Colonic mucosa (tissue), 4 donors: ENCODE measurements at regions not wholly inside any gene's neighbourhood (a gene's known extent, or its start where the extent isn't known, plus 50 kb on each side); places are given as distances from the start of the nearest gene placed in this dataset.

Source experiments
- DNase-seq: peaks from one replicate; pipeline ENCODE4 v3.0.0-alpha.2; 2020
- H3K27ac ChIP-seq: fragments of 200-600 bp; one replicate; pipeline ENCODE4 v1.8.0; 2021
- H3K27me3 ChIP-seq: fragments of 200-600 bp; one replicate; pipeline ENCODE4 v1.8.0; 2021
- H3K36me3 ChIP-seq: fragments of 200-600 bp; one replicate; pipeline ENCODE4 v1.8.0; 2021
- H3K4me1 ChIP-seq: fragments of 200-600 bp; one replicate; pipeline ENCODE4 v1.8.0; 2021; ENCODE audit warnings: mild to moderate bottlenecking
- H3K4me3 ChIP-seq: fragments of 200-600 bp; one replicate; pipeline ENCODE4 v1.8.0; 2021
- H3K9ac ChIP-seq, 2 donors: one replicate each; pipeline ENCODE4 v1.7.0; 2013; ENCODE audit warnings: control low read depth in 2 of 2, low read depth in 2 of 2, low read length in 2 of 2
- H3K9me3 ChIP-seq: fragments of 200-600 bp; one replicate; pipeline ENCODE4 v1.8.0; 2021
- intact Hi-C: fragments of 100-400 bp; cut with DNase I; formaldehyde crosslinking; loops from one replicate; pipeline ENCODE4 v1.14.1; 2022
- TF ChIP-seq, protein P1 (sequence below): fragments of 200-600 bp; IDR thresholded peaks from one replicate; pipeline ENCODE4 v1.8.0; 2022; ENCODE audit warnings: antibody characterized with exemption, mild to moderate bottlenecking
- donor health status: healthy.
- donor health status: DM: no; HTN: no; CAD: no.
- donor health status: DM: no; HTN: no; CAD: no.

DNA sequence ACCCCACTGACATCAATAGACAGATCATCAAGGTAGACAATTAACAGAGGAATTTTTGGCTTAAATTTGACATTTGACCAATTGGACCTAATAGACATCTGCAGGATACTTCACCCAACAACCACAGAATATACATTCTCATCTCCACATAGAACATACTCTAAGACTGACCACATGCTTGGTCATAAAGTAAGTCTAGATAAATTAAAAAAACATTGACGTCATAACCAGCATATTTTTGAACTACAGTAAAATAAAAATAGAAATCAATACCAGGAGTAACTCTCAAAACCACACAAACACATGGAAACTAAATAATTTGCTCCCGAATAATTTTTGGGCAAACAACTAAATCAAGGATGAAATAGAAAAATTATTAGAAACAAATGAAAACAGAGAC lies 205.7 kb downstream of the REEP3 start:
- Histone ChIP-seq H3K9ac (no peak overlapping the region), H3K27me3 (no peaks in the 10 kb centered on the region), H3K36me3 (no peaks in the 10 kb centered on the region), H3K27ac (no peak overlapping the region), H3K9me3 (no peaks in the 10 kb centered on the region), H3K4me3 (no peak overlapping the region), H3K4me1 (no peaks in the 10 kb centered on the region)
- TF ChIP-seq, protein P1, sequence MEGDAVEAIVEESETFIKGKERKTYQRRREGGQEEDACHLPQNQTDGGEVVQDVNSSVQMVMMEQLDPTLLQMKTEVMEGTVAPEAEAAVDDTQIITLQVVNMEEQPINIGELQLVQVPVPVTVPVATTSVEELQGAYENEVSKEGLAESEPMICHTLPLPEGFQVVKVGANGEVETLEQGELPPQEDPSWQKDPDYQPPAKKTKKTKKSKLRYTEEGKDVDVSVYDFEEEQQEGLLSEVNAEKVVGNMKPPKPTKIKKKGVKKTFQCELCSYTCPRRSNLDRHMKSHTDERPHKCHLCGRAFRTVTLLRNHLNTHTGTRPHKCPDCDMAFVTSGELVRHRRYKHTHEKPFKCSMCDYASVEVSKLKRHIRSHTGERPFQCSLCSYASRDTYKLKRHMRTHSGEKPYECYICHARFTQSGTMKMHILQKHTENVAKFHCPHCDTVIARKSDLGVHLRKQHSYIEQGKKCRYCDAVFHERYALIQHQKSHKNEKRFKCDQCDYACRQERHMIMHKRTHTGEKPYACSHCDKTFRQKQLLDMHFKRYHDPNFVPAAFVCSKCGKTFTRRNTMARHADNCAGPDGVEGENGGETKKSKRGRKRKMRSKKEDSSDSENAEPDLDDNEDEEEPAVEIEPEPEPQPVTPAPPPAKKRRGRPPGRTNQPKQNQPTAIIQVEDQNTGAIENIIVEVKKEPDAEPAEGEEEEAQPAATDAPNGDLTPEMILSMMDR = no peak
- intact Hi-C loops = no loop called here
- no peak for DNase-seq

DNA sequence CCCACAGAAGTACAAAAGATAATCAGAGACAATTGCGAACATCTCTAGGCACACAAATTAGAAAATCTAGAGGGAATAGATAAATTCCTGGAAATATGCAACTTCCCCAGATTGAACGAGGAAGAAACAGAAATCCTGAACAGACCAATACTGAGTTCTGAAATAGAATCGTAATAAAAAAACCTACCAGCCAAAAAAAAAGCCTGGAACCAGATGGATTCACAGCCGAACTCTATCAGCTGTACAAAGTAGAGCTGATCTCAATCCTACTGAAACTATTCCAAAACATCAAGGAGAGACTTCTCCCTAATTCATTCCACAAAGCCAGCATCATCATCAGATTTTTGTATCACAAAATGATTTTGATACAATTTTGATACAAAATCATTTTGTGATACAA lies 206.4 kb downstream of the REEP3 start:
- no peaks in the 10 kb centered on the region for H3K27me3 ChIP-seq
- H3K4me3 ChIP-seq = no peak overlapping the region
- TF ChIP-seq, protein P1 = no peak
- no peak overlapping the region for H3K9ac ChIP-seq
- no peaks in the 10 kb centered on the region for H3K4me1 ChIP-seq
- no peaks in the 10 kb centered on the region for H3K9me3 ChIP-seq
- DNase-seq = no peak
- no peak overlapping the region for H3K27ac ChIP-seq
- no peaks in the 10 kb centered on the region for H3K36me3 ChIP-seq
- intact Hi-C loops = no loop called here

DNA sequence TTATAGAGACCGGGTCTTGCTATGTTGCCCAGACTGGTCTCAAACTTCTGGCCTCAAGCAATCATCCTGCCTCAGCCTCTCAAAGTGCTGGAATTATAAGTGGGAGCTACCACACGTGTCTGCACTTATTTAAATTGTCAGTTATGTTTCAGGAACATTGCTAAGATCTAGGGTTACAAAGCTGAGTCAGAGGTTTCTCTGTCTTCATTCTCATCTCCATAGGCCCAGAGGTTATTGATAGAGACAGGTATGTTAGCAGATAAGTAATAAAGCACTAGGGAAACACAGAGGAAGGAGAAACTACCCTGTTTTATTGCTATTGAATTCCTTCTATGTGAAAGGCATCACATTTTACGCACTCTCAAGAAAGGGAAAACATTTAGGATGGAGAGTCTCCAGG lies 214.1 kb downstream of the REEP3 start:
- H3K27ac ChIP-seq = no peak overlapping the region
- H3K36me3 ChIP-seq = no peaks in the 10 kb centered on the region
- H3K4me3 ChIP-seq = no peak overlapping the region
- H3K9ac ChIP-seq = no peak overlapping the region
- H3K27me3 ChIP-seq = no peaks in the 10 kb centered on the region
- intact Hi-C loops = no loop called here
- no peaks in the 10 kb centered on the region for H3K4me1 ChIP-seq
- DNase-seq = no peak
- H3K9me3 ChIP-seq = no peaks in the 10 kb centered on the region
- TF ChIP-seq, protein P1 = no peak

DNA sequence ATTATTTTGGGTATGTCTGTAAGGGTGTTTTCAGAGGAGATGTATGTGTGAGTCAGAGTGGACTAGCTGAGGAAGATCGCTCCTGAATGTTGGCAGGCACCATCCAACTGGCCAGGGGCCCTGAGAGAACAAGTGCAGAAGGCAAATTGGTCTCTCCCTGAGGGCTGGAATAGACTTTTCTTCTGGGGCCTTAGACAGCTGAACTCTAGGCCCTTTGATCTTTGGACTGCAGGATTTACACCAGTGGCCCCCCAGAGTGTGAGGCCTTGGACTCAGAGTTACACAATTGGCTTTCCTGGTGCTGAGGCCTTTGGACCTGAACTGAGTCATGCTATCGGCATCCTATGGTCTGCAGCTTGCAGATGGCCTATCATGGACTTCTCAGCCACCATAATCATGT lies 217.2 kb downstream of the REEP3 start:
- TF ChIP-seq, protein P1 = no peak
- intact Hi-C loops = no loop called here
- no peaks in the 10 kb centered on the region for H3K27me3 ChIP-seq
- no peak for DNase-seq
- H3K27ac ChIP-seq = no peak overlapping the region
- no peaks in the 10 kb centered on the region for H3K9me3 ChIP-seq
- no peaks in the 10 kb centered on the region for H3K4me1 ChIP-seq
- H3K4me3 ChIP-seq = no peak overlapping the region
- no peak overlapping the region for H3K9ac ChIP-seq
- no peaks in the 10 kb centered on the region for H3K36me3 ChIP-seq

DNA sequence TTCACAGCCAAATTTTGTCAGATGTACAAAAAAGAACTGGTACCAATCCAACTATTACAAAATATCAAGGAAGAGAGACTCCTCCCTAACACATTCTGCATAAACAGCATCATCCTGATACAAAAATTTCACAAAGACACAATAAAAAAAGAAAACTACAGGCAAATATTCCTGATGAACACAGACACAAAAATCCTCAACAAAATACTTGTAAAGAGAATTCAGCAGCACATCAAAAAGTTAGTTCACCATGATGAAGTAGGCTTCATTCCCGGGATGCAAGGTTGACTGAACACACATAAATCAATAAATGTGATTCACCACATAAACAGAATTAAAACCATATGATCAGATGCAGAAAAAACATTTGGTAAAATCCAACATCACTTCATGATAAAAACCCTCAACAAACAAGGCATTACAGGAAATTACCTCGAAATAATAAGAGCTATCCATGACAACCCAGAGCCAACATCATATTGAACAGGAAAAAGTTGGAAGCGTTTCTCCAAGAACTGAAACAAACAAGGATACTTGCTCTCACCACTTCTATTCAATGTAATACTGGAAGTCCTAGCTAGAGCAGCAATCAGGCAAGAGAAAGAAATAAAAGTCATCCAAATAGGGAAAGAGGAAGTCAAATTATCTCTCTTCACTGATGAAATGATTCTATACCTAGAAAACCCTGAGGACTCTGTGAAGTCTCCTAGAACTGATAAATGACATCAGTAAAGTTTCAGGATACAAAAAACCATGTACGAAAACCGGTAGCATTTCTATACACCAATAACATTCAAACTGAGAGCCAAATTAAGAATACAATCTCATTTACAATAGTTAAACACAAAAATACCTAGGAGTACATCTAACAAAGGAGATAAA lies 223.1 kb downstream of the REEP3 start:
- no peaks in the 10 kb centered on the region for H3K9me3 ChIP-seq
- no peak overlapping the region for H3K4me3 ChIP-seq
- no peak overlapping the region for H3K9ac ChIP-seq
- no peak overlapping the region for H3K27ac ChIP-seq
- intact Hi-C loops = no loop called here
- DNase-seq = no peak
- H3K36me3 ChIP-seq = no peaks in the 10 kb centered on the region
- TF ChIP-seq, protein P1 = no peak
- H3K4me1 ChIP-seq = no peaks in the 10 kb centered on the region
- no peaks in the 10 kb centered on the region for H3K27me3 ChIP-seq
